Neural crest cell (in vitro differentiated cells): ENCODE measurements at regions not wholly inside any gene's neighbourhood (a gene's known extent, or its start where the extent isn't known, plus 50 kb on each side); places are given as distances from the start of the nearest gene placed in this dataset.

Source experiments
- DNase-seq: peaks from one replicate; pipeline ENCODE4 v3.0.0; 2021; ENCODE audit warnings: low read depth, mixed read lengths, low spot score
- H3K27ac Mint-ChIP-seq: one replicate; pipeline ENCODE4 v1.8.0; 2021; ENCODE audit warnings: mild to moderate bottlenecking, mixed read lengths; ENCODE audit not compliant: unreplicated experiment
- H3K27me3 Mint-ChIP-seq: 2 replicates; pipeline ENCODE4 v1.8.0; 2021; ENCODE audit warnings: low read depth, mild to moderate bottlenecking, mixed read lengths
- H3K36me3 Mint-ChIP-seq: 2 replicates; pipeline ENCODE4 v1.8.0; 2021; ENCODE audit warnings: low read depth, mild to moderate bottlenecking, mixed read lengths
- H3K4me1 Mint-ChIP-seq: 2 replicates; pipeline ENCODE4 v1.8.0; 2021; ENCODE audit warnings: mixed read lengths
- H3K4me3 Mint-ChIP-seq: one replicate; pipeline ENCODE4 v1.8.0; 2021; ENCODE audit warnings: mild to moderate bottlenecking, mixed read lengths
- H3K9me3 Mint-ChIP-seq: 2 replicates; pipeline ENCODE4 v1.8.0; 2021; ENCODE audit warnings: mixed read lengths
- TF ChIP-seq, protein P1 (sequence below): fragments of 200-600 bp; sonication (generic); conservative IDR thresholded peaks from 2 replicates; pipeline ENCODE4 v1.5.0; 2021; ENCODE audit warnings: antibody characterized with exemption, mild to moderate bottlenecking

DNA sequence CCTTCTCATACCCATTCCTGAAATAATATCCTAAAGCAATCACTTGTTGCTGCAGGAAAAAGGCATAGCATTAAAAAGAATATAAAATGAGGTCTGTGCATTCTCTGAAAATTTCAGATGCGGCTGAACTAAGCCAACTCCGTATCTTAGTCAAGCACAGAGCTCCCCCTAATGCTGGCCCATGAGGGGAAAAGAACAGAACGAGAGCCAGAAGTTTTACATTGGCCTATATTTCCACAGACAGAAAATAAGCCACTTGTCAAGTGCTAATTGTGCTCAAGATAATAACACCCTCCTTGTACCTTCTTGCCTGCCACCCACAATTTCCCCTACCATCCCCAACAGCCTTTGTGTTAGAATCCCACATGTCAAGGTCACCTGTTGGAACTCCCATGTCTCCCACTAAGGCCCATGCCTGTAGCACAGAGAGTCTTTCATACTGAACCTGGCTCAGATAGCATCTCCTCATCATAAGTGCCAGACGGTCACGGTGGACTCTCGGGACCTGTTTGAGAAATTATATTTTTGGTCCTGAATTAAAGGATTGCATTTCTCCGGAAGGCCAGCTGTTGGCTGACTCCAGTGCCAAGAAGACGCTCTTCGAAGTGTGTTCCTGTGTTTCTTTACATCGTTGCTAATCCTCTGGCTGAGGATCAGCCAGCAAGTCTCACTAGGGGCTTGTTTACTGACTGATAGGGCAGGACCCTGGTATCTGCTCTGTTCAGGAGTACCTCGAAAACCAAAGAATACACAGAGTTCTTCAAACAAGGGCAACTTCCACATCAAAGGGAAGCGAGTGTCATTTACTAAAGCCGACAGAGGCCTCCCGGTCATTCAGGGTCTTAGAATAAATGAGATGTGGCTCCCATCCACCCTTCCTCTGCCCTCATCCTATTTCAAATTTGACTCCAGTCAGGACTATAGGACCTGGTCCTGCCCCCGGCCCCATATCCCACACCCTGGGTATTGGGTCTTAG is 183.4 kb upstream of the FBXL4 start:
- Mint-ChIP-seq H3K36me3 (no peaks in the 10 kb centered on the region), H3K4me1 (peaks cover 3% of the 10 kb centered on the region), H3K4me3 (no peak overlapping the region), H3K27ac (peak overlapping the region; percentile 10), H3K9me3 (no peaks in the 10 kb centered on the region), H3K27me3 (no peaks in the 10 kb centered on the region)
- TF ChIP-seq, protein P1, sequence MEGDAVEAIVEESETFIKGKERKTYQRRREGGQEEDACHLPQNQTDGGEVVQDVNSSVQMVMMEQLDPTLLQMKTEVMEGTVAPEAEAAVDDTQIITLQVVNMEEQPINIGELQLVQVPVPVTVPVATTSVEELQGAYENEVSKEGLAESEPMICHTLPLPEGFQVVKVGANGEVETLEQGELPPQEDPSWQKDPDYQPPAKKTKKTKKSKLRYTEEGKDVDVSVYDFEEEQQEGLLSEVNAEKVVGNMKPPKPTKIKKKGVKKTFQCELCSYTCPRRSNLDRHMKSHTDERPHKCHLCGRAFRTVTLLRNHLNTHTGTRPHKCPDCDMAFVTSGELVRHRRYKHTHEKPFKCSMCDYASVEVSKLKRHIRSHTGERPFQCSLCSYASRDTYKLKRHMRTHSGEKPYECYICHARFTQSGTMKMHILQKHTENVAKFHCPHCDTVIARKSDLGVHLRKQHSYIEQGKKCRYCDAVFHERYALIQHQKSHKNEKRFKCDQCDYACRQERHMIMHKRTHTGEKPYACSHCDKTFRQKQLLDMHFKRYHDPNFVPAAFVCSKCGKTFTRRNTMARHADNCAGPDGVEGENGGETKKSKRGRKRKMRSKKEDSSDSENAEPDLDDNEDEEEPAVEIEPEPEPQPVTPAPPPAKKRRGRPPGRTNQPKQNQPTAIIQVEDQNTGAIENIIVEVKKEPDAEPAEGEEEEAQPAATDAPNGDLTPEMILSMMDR, result no peak
- no peak for DNase-seq

DNA sequence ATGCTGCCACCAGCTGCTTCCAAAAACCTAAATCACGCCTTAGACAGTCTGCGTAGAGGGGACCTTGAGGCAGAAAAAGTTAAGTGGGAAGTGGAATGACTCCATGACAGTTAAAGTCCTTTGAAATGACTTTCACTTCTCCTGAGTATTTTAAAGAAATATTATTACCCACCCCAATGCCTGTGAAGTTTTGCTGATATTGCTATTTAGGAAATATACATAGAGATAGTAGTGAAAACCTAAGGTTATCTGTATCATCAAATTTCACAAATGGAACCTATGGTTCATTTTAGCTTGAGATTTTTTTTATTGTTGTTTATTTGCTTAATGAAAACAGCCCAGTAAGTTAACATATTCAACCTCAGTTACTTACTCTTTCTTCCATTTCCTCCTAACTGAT is 182.1 kb upstream of the FBXL4 start:
- H3K27me3 Mint-ChIP-seq, result no peaks in the 10 kb centered on the region
- H3K4me1 Mint-ChIP-seq, result peaks cover 3% of the 10 kb centered on the region
- no peak for DNase-seq
- H3K27ac Mint-ChIP-seq, result no peak overlapping the region
- no peaks in the 10 kb centered on the region for H3K36me3 Mint-ChIP-seq
- no peaks in the 10 kb centered on the region for H3K9me3 Mint-ChIP-seq
- no peak overlapping the region for H3K4me3 Mint-ChIP-seq
- TF ChIP-seq, protein P1, result no peak

DNA sequence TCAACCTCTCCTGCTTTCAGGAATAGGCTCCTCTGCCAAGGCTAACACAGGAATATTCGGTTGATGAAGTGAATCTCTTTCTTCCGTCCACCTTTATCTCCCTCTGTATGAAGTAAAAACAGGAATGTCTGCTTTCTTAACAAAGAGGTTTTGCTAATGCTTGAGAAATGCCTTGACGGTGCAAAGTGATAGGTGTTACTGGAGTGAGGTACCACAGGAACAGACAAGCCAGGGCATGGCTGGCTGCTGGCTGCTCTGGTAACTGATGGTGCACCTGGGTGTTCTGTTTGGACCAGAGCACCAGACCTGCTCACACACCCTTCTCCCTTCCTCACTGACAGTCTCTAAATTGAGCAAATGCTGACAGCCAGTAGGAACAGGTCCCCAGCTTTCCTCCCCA is 174.0 kb upstream of the FBXL4 start:
- no peaks in the 10 kb centered on the region for H3K27me3 Mint-ChIP-seq
- no peak for DNase-seq
- no peaks in the 10 kb centered on the region for H3K36me3 Mint-ChIP-seq
- no peaks in the 10 kb centered on the region for H3K4me1 Mint-ChIP-seq
- TF ChIP-seq, protein P1, result no peak
- no peak overlapping the region for H3K27ac Mint-ChIP-seq
- no peaks in the 10 kb centered on the region for H3K9me3 Mint-ChIP-seq
- no peak overlapping the region for H3K4me3 Mint-ChIP-seq

DNA sequence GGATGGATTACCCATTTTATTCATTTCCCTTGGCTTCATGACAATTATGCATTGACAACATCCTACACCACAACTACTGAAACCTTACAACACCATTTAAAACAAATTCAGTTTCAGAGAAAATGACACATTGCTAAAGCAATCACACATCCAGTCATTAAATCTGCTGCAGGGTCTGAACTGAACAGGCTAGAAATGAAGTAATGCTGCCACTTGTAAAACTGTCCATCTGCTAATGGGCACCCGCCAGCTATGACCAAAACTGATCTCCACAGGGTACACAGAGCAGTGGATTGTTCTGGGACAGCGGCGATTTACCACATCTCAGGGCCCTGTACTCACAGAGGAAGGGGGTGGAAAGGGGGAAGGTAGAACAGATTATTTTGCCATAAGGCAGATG is 172.9 kb upstream of the FBXL4 start:
- H3K9me3 Mint-ChIP-seq, result no peaks in the 10 kb centered on the region
- no peaks in the 10 kb centered on the region for H3K36me3 Mint-ChIP-seq
- H3K4me1 Mint-ChIP-seq, result no peaks in the 10 kb centered on the region
- TF ChIP-seq, protein P1, result no peak
- H3K27ac Mint-ChIP-seq, result no peak overlapping the region
- H3K27me3 Mint-ChIP-seq, result no peaks in the 10 kb centered on the region
- no peak overlapping the region for H3K4me3 Mint-ChIP-seq
- DNase-seq, result no peak

DNA sequence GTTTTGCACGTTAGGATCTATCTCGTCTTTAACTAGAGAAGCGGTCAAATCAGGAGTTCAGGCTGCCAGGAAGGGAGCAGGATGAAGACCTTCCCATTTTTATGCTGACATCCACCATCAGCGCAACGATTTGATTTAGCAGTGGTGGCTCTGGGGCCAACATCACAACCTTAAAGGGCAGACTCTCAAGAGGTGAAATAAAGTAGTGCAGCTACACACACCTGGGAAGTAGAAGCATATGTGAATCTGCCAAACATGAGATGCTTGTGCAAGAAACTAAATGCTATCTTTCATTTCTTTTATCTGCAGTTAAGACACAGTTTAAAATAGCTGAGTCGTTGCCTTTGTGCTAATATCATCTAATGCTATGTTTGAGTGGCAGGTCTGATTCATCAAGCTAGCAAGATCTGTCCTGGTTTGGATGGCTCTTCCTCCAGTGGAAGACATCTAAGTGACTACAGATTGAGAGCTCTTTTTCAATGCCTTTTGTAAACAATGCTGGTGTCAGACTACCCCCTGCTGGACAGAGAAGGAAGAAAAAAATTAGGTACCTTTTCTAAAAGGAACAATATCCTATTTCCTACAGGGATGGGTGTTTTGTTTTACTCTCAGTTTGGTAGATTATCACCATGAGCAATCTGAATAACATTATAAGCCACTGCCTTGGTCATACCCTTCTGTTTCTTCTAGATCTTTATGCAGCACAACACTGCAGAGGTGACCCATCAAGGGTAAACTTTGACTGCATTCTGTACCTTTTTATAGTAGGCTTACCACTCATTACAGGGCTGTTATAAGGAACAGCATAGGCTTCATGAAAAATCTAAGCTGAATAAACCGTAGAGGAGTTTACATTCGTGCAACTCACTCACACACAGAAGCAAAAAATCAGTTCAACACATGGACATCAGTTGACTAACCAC is 171.6 kb upstream of the FBXL4 start:
- no peaks in the 10 kb centered on the region for H3K4me1 Mint-ChIP-seq
- peak; percentile 50 for DNase-seq
- H3K4me3 Mint-ChIP-seq, result no peak overlapping the region
- no peaks in the 10 kb centered on the region for H3K9me3 Mint-ChIP-seq
- H3K27ac Mint-ChIP-seq, result no peak overlapping the region
- no peaks in the 10 kb centered on the region for H3K27me3 Mint-ChIP-seq
- TF ChIP-seq, protein P1, result peak; percentile 88
- H3K36me3 Mint-ChIP-seq, result no peaks in the 10 kb centered on the region
